Ishikawa (cell line): ENCODE measurements at regions not wholly inside any gene's neighbourhood (a gene's known extent, or its start where the extent isn't known, plus 50 kb on each side); places are given as distances from the start of the nearest gene placed in this dataset.

Experiments
- CEBPB ChIP-seq: IDR thresholded peaks from 2 replicates; pipeline ENCODE4 v1.6.1; 2012
- CREB1 ChIP-seq: IDR thresholded peaks from 2 replicates; pipeline ENCODE4 v1.6.1; 2012; ENCODE audit warnings: low read depth
- EGR1 ChIP-seq: IDR thresholded peaks from 2 replicates; pipeline ENCODE4 v1.6.1; 2012
- EP300 ChIP-seq: IDR thresholded peaks from 2 replicates; pipeline ENCODE4 v1.6.1; 2012; ENCODE audit warnings: borderline replicate concordance
- FOXM1 ChIP-seq: IDR thresholded peaks from 2 replicates; pipeline ENCODE4 v1.6.1; 2012; ENCODE audit warnings: low read depth, borderline replicate concordance
- MAX ChIP-seq: IDR thresholded peaks from 2 replicates; pipeline ENCODE4 v1.6.1; 2012
- NFIC ChIP-seq: IDR thresholded peaks from 2 replicates; pipeline ENCODE4 v1.6.1; 2012
- RAD21 ChIP-seq: IDR thresholded peaks from 2 replicates; pipeline ENCODE4 v1.6.1; 2012; ENCODE audit warnings: low read depth
- REST ChIP-seq: IDR thresholded peaks from 2 replicates; pipeline ENCODE4 v1.6.1; 2012; ENCODE audit warnings: low read depth, mild to moderate bottlenecking
- TAF1 ChIP-seq: IDR thresholded peaks from 2 replicates; pipeline ENCODE4 v1.6.1; 2012; ENCODE audit warnings: low read depth, mild to moderate bottlenecking
- TCF12 ChIP-seq: IDR thresholded peaks from 2 replicates; pipeline ENCODE4 v1.6.1; 2012; ENCODE audit warnings: low read depth
- TEAD4 ChIP-seq: IDR thresholded peaks from 2 replicates; pipeline ENCODE4 v1.6.1; 2012
- YY1 ChIP-seq: IDR thresholded peaks from 2 replicates; pipeline ENCODE4 v1.6.1; 2012; ENCODE audit warnings: low read depth
- ZBTB7A ChIP-seq: IDR thresholded peaks from 2 replicates; pipeline ENCODE4 v1.6.1; 2012; ENCODE audit warnings: low read depth
- TF ChIP-seq, protein P1 (sequence below): IDR thresholded peaks from 2 replicates; pipeline ENCODE4 v1.6.1; 2012

DNA sequence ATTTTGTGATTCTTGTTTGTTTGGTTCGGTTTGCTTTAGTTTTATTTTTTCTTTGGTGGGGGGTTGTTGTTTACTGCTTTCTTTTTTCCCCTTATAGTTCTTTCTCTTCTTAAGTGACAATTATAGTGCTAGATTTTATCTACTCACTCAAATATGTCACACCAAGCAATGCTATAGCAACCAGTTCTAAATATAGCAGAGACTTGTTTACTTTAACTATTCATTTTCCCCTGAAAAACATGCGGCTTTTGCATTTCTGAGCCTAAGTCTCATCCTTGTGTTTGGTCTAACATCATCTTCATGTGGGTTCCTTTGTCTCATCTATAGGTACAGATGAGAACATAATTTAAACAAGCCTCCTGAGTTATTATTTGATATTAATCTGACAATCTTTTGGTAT, 676.6 kb downstream of the FAT4 start:
- TF ChIP-seq REST (no peak), RAD21 (no peak), CEBPB (no peak), ZBTB7A (no peak), MAX (no peak), CREB1 (no peak), YY1 (no peak), NFIC (no peak), EGR1 (no peak), TCF12 (no peak), TAF1 (no peak), EP300 (no peak), TEAD4 (no peak), FOXM1 (no peak)
- TF ChIP-seq, protein P1, sequence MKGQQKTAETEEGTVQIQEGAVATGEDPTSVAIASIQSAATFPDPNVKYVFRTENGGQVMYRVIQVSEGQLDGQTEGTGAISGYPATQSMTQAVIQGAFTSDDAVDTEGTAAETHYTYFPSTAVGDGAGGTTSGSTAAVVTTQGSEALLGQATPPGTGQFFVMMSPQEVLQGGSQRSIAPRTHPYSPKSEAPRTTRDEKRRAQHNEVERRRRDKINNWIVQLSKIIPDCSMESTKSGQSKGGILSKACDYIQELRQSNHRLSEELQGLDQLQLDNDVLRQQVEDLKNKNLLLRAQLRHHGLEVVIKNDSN = no peak

GRCh38 chr4:125992891-125993290, 678.1 kb downstream of the FAT4 start:
- TF ChIP-seq CREB1 = no peak
- TF ChIP-seq RAD21 = no peak
- TF ChIP-seq, protein P1 = no peak

DNA sequence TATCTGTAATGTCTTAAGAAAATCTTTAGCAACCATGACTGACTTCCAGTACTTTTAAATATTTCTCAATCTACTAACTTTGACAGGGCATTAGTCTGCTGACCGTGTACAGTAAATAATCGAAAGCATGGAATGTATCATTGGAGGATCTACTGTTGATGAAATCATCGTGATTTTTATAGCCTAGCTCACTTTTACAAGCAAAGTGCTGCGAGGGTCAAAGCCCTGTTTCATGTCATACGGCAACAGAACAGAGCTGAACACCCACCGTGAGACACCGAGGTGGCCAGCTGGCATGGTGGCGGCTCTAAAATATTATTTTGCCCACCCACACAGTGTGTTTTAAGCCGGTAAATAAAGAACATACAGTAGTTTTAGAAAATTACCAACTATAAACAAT, 679.3 kb downstream of the FAT4 start:
- TF ChIP-seq CEBPB (no peak), TEAD4 (no peak), TCF12 (no peak), EP300 (no peak), YY1 (no peak), TAF1 (no peak), NFIC (no peak), REST (no peak), CREB1 (no peak), MAX (no peak), RAD21 (no peak), EGR1 (no peak), FOXM1 (no peak), ZBTB7A (no peak)
- TF ChIP-seq, protein P1 = no peak

DNA sequence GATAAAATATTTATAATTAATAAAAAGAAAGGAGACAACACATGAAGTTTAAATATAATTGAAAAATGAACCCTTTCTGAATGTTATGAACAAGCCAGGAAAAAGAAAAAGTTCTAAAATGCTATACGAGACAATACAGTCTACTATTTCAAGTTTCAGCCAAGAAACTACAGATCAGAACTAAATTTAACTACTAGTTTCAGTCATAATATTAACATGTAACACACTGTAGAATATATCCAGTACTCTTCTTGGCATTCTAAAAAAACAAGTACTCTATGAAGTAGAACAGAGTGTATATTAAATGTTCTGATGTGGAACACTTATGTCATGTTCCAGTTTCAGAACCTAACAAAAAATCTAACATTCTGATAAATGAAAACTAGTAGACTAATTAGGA, 679.7 kb downstream of the FAT4 start:
- TF ChIP-seq NFIC (no peak), YY1 (no peak)
- TF ChIP-seq, protein P1 = no peak

GRCh38 chr4:126004941-126005340, 690.2 kb downstream of the FAT4 start:
- no peak for TF ChIP-seq ZBTB7A
- TF ChIP-seq TAF1 = no peak
- TF ChIP-seq TCF12 = no peak
- no peak for TF ChIP-seq YY1
- TF ChIP-seq EGR1 = no peak
- TF ChIP-seq TEAD4 = no peak

- TF ChIP-seq MAX (no peak), CREB1 (no peak), TEAD4 (no peak), TAF1 (no peak), RAD21 (no peak), REST (no peak), TCF12 (no peak)
Measured at GRCh38 chr4:126007142-126007541, 692.4 kb downstream of the FAT4 start.
